ENCODE measurements at regions not wholly inside any gene's neighbourhood (a gene's known extent, or its start where the extent isn't known, plus 50 kb on each side); places are given as distances from the start of the nearest gene placed in this dataset.

DNA sequence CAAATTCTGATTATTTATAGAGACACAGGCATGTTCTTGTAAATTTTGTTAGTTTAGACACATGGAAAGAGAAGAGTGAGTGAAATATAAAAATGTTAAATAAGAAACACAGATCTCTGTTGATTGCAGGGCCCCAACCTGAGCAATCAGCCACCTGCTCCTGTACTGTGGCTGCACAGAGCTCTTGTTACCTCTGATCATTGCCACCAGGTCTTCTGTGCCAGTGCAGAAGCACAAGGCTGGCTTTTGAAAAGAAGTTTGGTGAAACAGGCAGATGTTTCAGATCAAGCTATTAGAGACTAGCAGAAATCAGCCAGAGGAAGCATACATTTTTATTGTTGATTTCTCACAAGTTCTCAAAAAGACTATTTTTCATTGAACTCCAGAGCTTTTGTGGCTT is 434.1 kb upstream of the OR4E1 start:
- Histone ChIP-seq H3K4me2 (ENCODE audit: low read length) (no peak overlapping the region), H3K27ac (ENCODE audit: low read length) (no peak overlapping the region), H3K4me1 (ENCODE audit: low read length) (peaks cover 7% of the 10 kb centered on the region), H3K79me2 (ENCODE audit: low read length) (no peaks in the 10 kb centered on the region), H3K27me3 (ENCODE audit: low read depth, low read length) (peaks cover 27% of the 10 kb centered on the region), H3K9ac (ENCODE audit: low read length) (no peak overlapping the region), H3K9me3 (ENCODE audit: insufficient read depth, low read length) (no peaks in the 10 kb centered on the region), H3K36me3 (replicated peaks; ENCODE audit: low read depth, low read length) (no peaks in the 10 kb centered on the region), H2AFZ (ENCODE audit: low read depth, low read length) (no peak overlapping the region), H4K20me1 (ENCODE audit: insufficient read depth, low read length) (no peaks in the 10 kb centered on the region), H3K4me3 (ENCODE audit: low read length) (no peak overlapping the region)
- TF ChIP-seq, protein P1, sequence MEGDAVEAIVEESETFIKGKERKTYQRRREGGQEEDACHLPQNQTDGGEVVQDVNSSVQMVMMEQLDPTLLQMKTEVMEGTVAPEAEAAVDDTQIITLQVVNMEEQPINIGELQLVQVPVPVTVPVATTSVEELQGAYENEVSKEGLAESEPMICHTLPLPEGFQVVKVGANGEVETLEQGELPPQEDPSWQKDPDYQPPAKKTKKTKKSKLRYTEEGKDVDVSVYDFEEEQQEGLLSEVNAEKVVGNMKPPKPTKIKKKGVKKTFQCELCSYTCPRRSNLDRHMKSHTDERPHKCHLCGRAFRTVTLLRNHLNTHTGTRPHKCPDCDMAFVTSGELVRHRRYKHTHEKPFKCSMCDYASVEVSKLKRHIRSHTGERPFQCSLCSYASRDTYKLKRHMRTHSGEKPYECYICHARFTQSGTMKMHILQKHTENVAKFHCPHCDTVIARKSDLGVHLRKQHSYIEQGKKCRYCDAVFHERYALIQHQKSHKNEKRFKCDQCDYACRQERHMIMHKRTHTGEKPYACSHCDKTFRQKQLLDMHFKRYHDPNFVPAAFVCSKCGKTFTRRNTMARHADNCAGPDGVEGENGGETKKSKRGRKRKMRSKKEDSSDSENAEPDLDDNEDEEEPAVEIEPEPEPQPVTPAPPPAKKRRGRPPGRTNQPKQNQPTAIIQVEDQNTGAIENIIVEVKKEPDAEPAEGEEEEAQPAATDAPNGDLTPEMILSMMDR (IDR thresholded peaks at IDR 0.05; ENCODE audit: low read depth, low read length): no peak
- no peak for TF ChIP-seq EZH2phosphoT487 (IDR thresholded peaks at IDR 0.05; ENCODE audit: low read depth)

DNA sequence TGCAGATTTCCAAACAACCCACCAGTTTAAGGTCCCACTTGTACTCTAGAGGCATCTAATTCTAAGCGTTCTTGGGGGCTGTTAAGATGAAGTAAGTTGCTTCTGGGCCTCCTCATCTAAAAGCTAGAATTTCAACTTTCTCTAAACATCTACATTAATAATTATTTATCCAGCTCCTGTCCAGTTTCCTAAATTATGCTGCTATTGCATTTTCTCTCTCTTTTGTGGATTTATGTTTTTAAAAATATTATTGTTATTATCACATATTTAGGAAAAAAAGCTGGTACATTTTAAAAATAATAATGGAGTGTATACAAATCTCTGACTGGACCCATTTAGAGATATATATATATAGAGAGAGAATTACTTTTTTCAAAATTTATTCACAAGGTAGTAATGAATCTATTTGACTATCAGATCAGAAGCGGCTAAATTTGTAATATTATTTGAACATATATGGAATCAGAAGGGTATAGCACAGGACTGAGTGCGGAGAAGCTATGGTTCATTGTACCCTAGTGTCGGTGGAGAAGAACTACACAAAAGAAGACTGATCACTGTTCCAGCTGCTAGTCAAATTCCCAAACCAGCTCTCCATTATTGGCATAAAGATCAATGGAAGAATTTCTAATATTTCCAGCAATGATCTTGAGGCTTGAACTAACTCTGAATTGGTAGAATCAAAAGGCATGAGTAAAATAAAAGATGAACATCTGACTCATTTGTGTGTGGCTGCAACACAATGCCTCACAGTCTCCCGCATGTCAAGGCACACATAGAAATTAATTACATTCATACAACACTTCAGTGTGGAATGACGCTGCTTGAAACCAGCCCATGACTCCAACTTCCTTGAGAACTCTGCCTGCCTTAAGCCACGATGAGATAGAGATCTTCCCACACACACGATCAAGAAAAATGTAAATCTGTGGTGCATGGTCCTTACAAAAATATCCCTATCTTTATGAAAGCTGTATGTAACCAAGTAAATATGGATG is 433.4 kb upstream of the OR4E1 start:
- Histone ChIP-seq H3K36me3 (replicated peaks; ENCODE audit: low read depth, low read length) (no peaks in the 10 kb centered on the region), H3K4me1 (ENCODE audit: low read length) (no peaks in the 10 kb centered on the region), H3K9ac (ENCODE audit: low read length) (no peak overlapping the region), H3K4me3 (ENCODE audit: low read length) (no peak overlapping the region), H3K4me2 (ENCODE audit: low read length) (no peak overlapping the region), H2AFZ (ENCODE audit: low read depth, low read length) (no peak overlapping the region), H3K79me2 (ENCODE audit: low read length) (no peaks in the 10 kb centered on the region), H3K27ac (ENCODE audit: low read length) (no peak overlapping the region), H3K9me3 (ENCODE audit: insufficient read depth, low read length) (no peaks in the 10 kb centered on the region), H4K20me1 (ENCODE audit: insufficient read depth, low read length) (no peaks in the 10 kb centered on the region), H3K27me3 (ENCODE audit: low read depth, low read length) (peaks cover 28% of the 10 kb centered on the region)
- TF ChIP-seq EZH2phosphoT487 (IDR thresholded peaks at IDR 0.05; ENCODE audit: low read depth): no peak
- TF ChIP-seq, protein P1 (IDR thresholded peaks at IDR 0.05; ENCODE audit: low read depth, low read length): no peak

DNA sequence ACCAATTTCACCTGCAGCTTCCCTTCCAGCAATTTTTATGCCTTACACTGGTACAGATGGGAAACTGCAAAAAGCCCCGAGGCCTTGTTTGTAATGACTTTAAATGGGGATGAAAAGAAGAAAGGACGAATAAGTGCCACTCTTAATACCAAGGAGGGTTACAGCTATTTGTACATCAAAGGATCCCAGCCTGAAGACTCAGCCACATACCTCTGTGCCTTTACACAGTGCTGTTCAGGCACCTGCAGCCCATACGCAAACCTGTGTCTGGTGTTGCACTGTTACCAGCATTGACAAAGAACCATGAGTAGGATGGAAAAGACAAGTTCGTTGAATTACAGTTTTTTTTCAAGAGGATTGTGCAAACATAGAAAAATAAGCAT is 432.0 kb upstream of the OR4E1 start:
- Histone ChIP-seq H3K36me3 (replicated peaks; ENCODE audit: low read depth, low read length) (no peaks in the 10 kb centered on the region), H3K4me3 (ENCODE audit: low read length) (no peak overlapping the region)

More for the DNA sequence above, 432.0 kb upstream of the OR4E1 start:
- Histone ChIP-seq H4K20me1 (ENCODE audit: insufficient read depth, low read length) (no peaks in the 10 kb centered on the region), H3K9me3 (ENCODE audit: insufficient read depth, low read length) (no peaks in the 10 kb centered on the region), H3K4me1 (ENCODE audit: low read length) (no peaks in the 10 kb centered on the region), H3K27me3 (ENCODE audit: low read depth, low read length) (peaks cover 37% of the 10 kb centered on the region), H3K9ac (ENCODE audit: low read length) (no peak overlapping the region), H3K79me2 (ENCODE audit: low read length) (no peaks in the 10 kb centered on the region), H3K4me2 (ENCODE audit: low read length) (no peak overlapping the region), H2AFZ (ENCODE audit: low read depth, low read length) (no peak overlapping the region), H3K27ac (ENCODE audit: low read length) (no peak overlapping the region)
- TF ChIP-seq, protein P1 (IDR thresholded peaks at IDR 0.05; ENCODE audit: low read depth, low read length): no peak
- no peak for TF ChIP-seq EZH2phosphoT487 (IDR thresholded peaks at IDR 0.05; ENCODE audit: low read depth)

Measured in OCI-LY3 (cell line).